Suprapubic skin (tissue), 4 donors: ENCODE measurements at regions not wholly inside any gene's neighbourhood (a gene's known extent, or its start where the extent isn't known, plus 50 kb on each side); places are given as distances from the start of the nearest gene placed in this dataset.

Experiments
- DNase-seq, 2 donors: peaks; one replicate each; pipeline ENCODE4 v3.0.0-alpha.2; 2019; ENCODE audit warnings: low spot score in 2 of 2
- H3K27ac ChIP-seq: fragments of 200-600 bp; sonication (generic); one replicate; pipeline ENCODE4 v1.5.1; 2019
- H3K27me3 ChIP-seq: fragments of 200-600 bp; sonication (generic); one replicate; pipeline ENCODE4 v1.5.1; 2019
- H3K36me3 ChIP-seq: fragments of 200-600 bp; sonication (generic); one replicate; pipeline ENCODE4 v1.5.1; 2019
- H3K4me1 ChIP-seq: fragments of 200-600 bp; sonication (generic); one replicate; pipeline ENCODE4 v1.5.1; 2019
- H3K4me3 ChIP-seq: fragments of 200-600 bp; sonication (generic); one replicate; pipeline ENCODE4 v1.5.1; 2019; ENCODE audit warnings: mild to moderate bottlenecking
- H3K9me3 ChIP-seq: fragments of 200-600 bp; sonication (generic); one replicate; pipeline ENCODE4 v1.5.1; 2019
- EP300 ChIP-seq: sonication (generic); formaldehyde crosslinking; IDR thresholded peaks from one replicate; pipeline ENCODE4 v1.6.1; 2017; ENCODE audit warnings: antibody characterized with exemption
- POLR2A ChIP-seq, 2 donors: fragments of 450-650 bp; IDR thresholded peaks; one replicate each; pipeline ENCODE4 v1.6.1; 2017; ENCODE audit warnings: antibody characterized with exemption in 2 of 2, mild to moderate bottlenecking in 2 of 2, moderate library complexity in 2 of 2
- POLR2AphosphoS5 ChIP-seq, 3 donors: sonication (generic); formaldehyde crosslinking; IDR thresholded peaks; one replicate each; pipeline ENCODE4 v1.6.1; 2017; ENCODE audit warnings: antibody characterized with exemption in 3 of 3
- WGBS: methylation state at CpG from one replicate; pipeline ENCODE4 v1.1.5; 2018; 5-methylcytosine and 5-hydroxymethylcytosine counted together
- TF ChIP-seq, protein P1 (sequence below), 2 donors: fragments of 200-600 bp in 1 of 2; fragments of 450-650 bp in 1 of 2; sonication (generic) in 1 of 2; IDR thresholded peaks; one replicate each; pipeline ENCODE4 v1.5.1; 2016 to 2019; ENCODE audit warnings: antibody characterized with exemption in 2 of 2, mild to moderate bottlenecking in 1 of 2, moderate library complexity in 1 of 2

DNA sequence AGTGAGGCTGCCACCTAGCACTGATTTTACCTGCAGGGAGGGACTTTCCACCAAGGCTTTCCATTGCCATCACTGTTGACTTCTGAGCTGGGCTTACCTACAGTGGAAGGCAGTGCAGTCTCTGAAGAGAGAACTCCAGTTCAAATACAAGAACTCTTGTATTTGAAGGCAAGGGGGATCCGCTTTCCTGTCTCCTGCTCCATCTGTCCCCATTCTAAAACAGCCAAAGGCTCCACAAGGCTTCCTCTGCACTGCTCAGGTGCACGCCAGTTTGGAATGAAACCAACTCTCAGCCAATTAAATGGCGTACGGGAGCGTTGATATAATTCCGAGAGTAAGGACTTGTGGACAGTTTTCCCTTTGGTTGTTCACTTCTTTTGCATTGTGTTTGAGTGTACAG is 66.0 kb upstream of the CXCL14 start:
- no peaks in the 10 kb centered on the region for H3K9me3 ChIP-seq
- no peak for DNase-seq
- H3K4me3 ChIP-seq: no peak overlapping the region
- TF ChIP-seq, protein P1, sequence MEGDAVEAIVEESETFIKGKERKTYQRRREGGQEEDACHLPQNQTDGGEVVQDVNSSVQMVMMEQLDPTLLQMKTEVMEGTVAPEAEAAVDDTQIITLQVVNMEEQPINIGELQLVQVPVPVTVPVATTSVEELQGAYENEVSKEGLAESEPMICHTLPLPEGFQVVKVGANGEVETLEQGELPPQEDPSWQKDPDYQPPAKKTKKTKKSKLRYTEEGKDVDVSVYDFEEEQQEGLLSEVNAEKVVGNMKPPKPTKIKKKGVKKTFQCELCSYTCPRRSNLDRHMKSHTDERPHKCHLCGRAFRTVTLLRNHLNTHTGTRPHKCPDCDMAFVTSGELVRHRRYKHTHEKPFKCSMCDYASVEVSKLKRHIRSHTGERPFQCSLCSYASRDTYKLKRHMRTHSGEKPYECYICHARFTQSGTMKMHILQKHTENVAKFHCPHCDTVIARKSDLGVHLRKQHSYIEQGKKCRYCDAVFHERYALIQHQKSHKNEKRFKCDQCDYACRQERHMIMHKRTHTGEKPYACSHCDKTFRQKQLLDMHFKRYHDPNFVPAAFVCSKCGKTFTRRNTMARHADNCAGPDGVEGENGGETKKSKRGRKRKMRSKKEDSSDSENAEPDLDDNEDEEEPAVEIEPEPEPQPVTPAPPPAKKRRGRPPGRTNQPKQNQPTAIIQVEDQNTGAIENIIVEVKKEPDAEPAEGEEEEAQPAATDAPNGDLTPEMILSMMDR (IDR thresholded peaks at IDR 0.05): no peak
- TF ChIP-seq EP300 (no peak), POLR2A (IDR thresholded peaks at IDR 0.05) (no peak), POLR2AphosphoS5 (IDR thresholded peaks at IDR 0.05) (no peak)
- H3K27ac ChIP-seq: no peak overlapping the region
- 64% methylated on average over 6 of the region's 6 CpGs for WGBS
- no peaks in the 10 kb centered on the region for H3K36me3 ChIP-seq
- peaks cover 54% of the 10 kb centered on the region for H3K4me1 ChIP-seq
- no peaks in the 10 kb centered on the region for H3K27me3 ChIP-seq

DNA sequence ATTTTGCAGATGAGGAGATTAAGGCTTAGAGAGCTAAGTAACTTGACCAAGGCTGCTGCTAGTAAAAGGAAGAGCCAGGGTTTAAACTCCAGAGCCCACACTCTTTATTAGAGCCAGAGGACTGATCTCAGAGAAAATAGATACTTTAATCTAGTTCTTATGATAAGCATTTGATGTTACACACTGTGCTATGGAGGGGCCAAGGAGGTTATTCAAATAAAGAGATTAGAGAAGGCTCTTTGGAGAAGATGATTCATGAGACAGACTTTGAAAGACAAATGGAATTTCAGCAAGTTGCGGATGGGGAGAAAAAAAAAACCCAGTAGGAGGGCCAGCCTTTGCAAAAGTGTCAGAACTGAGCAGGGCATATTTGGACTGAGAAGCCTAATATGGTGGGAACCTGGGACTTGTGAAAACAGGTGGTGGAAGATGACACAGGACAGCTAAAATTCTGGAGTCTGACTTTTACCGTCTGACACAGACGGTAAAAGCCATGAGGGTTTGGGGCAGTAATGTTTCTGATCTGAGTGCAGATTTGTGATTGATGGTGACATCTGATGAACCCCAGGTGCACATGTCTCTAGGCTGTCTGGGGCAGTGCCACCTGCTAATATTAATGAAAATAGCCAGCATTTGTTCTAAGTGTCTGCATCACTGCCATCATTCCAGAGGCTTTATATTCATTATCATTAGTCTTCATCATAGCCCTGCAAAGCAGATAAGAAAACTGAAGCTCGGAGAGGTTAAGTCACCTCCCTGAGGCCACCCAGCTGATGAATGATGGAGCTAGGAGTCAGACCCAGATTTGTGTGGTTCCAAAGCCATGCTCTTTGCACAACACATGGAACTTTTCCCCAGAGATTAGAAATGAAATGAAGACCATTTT is 65.3 kb upstream of the CXCL14 start:
- H3K9me3 ChIP-seq: no peaks in the 10 kb centered on the region
- H3K27ac ChIP-seq: no peak overlapping the region
- peaks cover 51% of the 10 kb centered on the region for H3K4me1 ChIP-seq
- no peak overlapping the region for H3K4me3 ChIP-seq
- H3K36me3 ChIP-seq: no peaks in the 10 kb centered on the region
- WGBS: 69% methylated on average over 4 of the region's 4 CpGs
- no peak for TF ChIP-seq EP300
- no peak for TF ChIP-seq POLR2A (IDR thresholded peaks at IDR 0.05)
- TF ChIP-seq, protein P1 (IDR thresholded peaks at IDR 0.05): no peak
- no peak for TF ChIP-seq POLR2AphosphoS5 (IDR thresholded peaks at IDR 0.05)
- no peaks in the 10 kb centered on the region for H3K27me3 ChIP-seq
- DNase-seq: no peak

DNA sequence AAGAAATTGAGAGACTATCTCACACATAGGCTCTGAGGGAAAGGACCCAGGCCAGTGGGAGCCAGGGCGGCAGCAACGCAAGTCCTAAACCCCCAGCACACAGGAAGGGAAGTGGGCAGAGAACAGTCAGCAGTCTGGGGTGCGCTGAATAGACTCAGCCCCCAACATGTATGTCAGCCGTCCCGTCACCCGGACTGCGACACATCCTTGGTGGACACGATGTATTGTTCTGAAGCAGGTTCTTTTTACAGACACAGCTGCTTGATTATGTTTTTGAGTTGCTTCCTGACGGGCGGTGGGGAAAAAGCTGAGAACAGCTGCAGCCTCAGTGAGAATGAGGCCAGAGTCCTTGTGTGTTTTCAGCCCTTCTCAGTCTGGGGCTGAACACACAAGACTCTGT is 64.1 kb upstream of the CXCL14 start:
- Histone ChIP-seq H3K4me3 (no peak overlapping the region), H3K4me1 (peaks cover 46% of the 10 kb centered on the region), H3K27me3 (no peaks in the 10 kb centered on the region), H3K9me3 (no peaks in the 10 kb centered on the region), H3K36me3 (no peaks in the 10 kb centered on the region), H3K27ac (no peak overlapping the region)
- TF ChIP-seq EP300 (no peak), POLR2AphosphoS5 (IDR thresholded peaks at IDR 0.05) (no peak), POLR2A (IDR thresholded peaks at IDR 0.05) (no peak)
- TF ChIP-seq, protein P1 (IDR thresholded peaks at IDR 0.05): no peak
- DNase-seq: no peak
- WGBS: 89% methylated on average over 10 of the region's 10 CpGs

DNA sequence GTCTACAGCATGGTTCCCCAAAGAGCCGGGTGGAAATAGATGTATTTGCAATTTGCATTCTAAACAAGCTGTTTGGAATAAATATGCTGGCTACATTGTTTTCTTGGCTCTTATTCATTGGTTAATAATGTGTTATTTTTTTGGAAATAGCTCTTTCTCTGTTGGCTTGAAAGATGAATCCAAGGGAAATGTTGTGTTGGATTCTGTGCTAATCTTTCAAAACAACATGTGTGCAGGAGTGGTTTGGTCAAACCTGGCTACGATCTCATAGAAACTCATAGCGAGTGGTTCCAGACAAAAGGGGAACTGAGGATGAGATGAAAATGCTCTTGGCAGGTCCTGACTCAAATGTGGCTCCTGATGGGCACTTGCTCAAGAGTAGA is 63.7 kb upstream of the CXCL14 start:
- Histone ChIP-seq H3K4me3 (no peak overlapping the region), H3K9me3 (no peaks in the 10 kb centered on the region), H3K4me1 (peaks cover 41% of the 10 kb centered on the region), H3K27ac (no peak overlapping the region), H3K27me3 (no peaks in the 10 kb centered on the region), H3K36me3 (no peaks in the 10 kb centered on the region)
- TF ChIP-seq POLR2AphosphoS5 (IDR thresholded peaks at IDR 0.05) (no peak), POLR2A (IDR thresholded peaks at IDR 0.05) (no peak), EP300 (no peak)
- TF ChIP-seq, protein P1 (IDR thresholded peaks at IDR 0.05): no peak
- 39% methylated on average over 3 of the region's 3 CpGs for WGBS
- no peak for DNase-seq

DNA sequence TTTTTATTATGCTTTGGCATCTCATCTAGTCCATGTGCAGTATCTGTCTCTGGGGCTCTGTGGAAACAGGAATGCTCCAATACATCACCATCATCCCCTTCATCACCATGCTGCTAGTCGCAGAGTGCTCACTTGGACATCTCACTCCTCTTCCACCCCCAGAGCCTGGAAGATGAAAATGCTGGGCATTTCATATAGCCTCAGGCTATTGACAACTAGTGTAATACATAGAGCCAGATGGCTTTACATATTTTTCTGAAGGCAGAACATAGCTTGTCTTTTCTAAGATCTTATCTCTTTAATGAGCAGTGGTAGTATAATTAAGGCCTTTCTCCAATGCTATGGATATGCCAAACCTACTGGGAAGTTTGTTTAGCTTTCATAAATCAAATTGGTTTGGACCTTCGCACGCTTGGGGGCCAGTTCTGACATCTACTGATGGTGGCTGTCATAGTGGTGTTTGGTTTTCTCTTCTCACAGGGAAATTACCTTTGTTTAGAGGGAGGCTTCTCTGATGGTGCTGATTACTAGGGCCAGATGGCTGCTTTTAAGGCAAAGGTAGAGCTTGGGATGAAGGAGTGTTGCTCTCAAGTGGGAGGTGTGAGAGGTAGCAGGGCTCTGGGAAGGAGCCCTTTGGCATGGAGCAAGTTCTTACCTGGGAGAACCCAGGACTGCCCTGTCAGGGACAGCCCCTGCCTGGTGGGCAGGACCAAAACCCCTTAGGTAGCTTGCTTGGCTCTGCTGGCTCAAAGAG is 63.1 kb upstream of the CXCL14 start:
- no peak for TF ChIP-seq POLR2A (IDR thresholded peaks at IDR 0.05)
- no peak for TF ChIP-seq POLR2AphosphoS5 (IDR thresholded peaks at IDR 0.05)
- TF ChIP-seq, protein P1 (IDR thresholded peaks at IDR 0.05): no peak
- TF ChIP-seq EP300: no peak
- Histone ChIP-seq H3K4me3 (no peak overlapping the region), H3K27ac (no peak overlapping the region), H3K27me3 (no peaks in the 10 kb centered on the region), H3K4me1 (peaks cover 37% of the 10 kb centered on the region), H3K9me3 (no peaks in the 10 kb centered on the region), H3K36me3 (no peaks in the 10 kb centered on the region)
- 39% methylated on average over 3 of the region's 3 CpGs for WGBS
- no peak for DNase-seq
